SK-N-SH (cell line): ENCODE measurements at regions not wholly inside any gene's neighbourhood (a gene's known extent, or its start where the extent isn't known, plus 50 kb on each side); places are given as distances from the start of the nearest gene placed in this dataset.

ENCODE experiments used
- CTCF ChIA-PET: fragments of 300-600, 350-600 bp; formaldehyde crosslinking; extraction: SDS; loops from one replicate; lab custom pipeline; 2021; lab: Yijun Ruan, JAX
- POLR2A ChIA-PET: fragments of 350-600 bp; sonication (Branson Sonifier 250); formaldehyde crosslinking; extraction: SDS; loops from one replicate; lab custom pipeline; 2020; ENCODE audit warnings: antibody characterized with exemption, inconsistent platforms; lab: Yijun Ruan, JAX
- DNase-seq: peaks from one replicate; pipeline ENCODE4 v3.0.0; 2012
- H2AFZ ChIP-seq: fragments of 200-600 bp; sonication (generic); 2 replicates; pipeline ENCODE4 v1.8.1; 2016; ENCODE audit warnings: antibody characterized with exemption, mild to moderate bottlenecking, low read depth
- H3F3A ChIP-seq: fragments of 200-600 bp; sonication (generic); replicated peaks from 2 replicates; pipeline ENCODE3; 2016; ENCODE audit warnings: antibody characterized with exemption, mild to moderate bottlenecking; ENCODE audit not compliant: insufficient read depth
- H3K27ac ChIP-seq, 2 experiments: fragments of 200-500 bp in 1 of 2; fragments of 200-600 bp in 1 of 2; sonication (Bioruptor generic) in 1 of 2; sonication (generic), shearing (Covaris generic) in 1 of 2; 2 replicates each; pipeline versions ENCODE4 v1.5.1 to v1.6.1; 2014 to 2016; ENCODE audit warnings: low read depth in 2 of 2, inconsistent platforms in 1 of 2, low read length in 1 of 2, mild to moderate bottlenecking in 1 of 2, mixed read lengths in 1 of 2
- H3K27me3 ChIP-seq: fragments of 200-600 bp; sonication (generic), shearing (Covaris generic); 2 replicates; pipeline ENCODE4 v1.6.1; 2016; ENCODE audit warnings: mixed run types; ENCODE audit not compliant: insufficient read depth
- H3K36me3 ChIP-seq, 2 experiments: fragments of 200-500 bp in 1 of 2; fragments of 200-600 bp in 1 of 2; sonication (Bioruptor generic) in 1 of 2; sonication (generic) in 1 of 2; replicated peaks in 1 of 2; 2 replicates each; pipeline versions ENCODE3 to v1.5.1; 2014 to 2016; ENCODE audit warnings: low read length in 1 of 2, mild to moderate bottlenecking in 1 of 2; ENCODE audit not compliant: insufficient read depth in 2 of 2, control insufficient read depth in 1 of 2
- H3K4me1 ChIP-seq, 2 experiments: fragments of 200-500 bp in 1 of 2; fragments of 200-600 bp in 1 of 2; sonication (Bioruptor generic) in 1 of 2; sonication (generic), shearing (Covaris generic) in 1 of 2; 2 replicates each; pipeline versions ENCODE4 v1.5.1 to v1.6.1; 2014 to 2016; ENCODE audit warnings: low read depth in 1 of 2, low read length in 1 of 2, mixed run types in 1 of 2; ENCODE audit not compliant: insufficient read depth in 2 of 2, control insufficient read depth in 1 of 2
- H3K4me2 ChIP-seq: fragments of 200-600 bp; sonication (generic), shearing (Covaris generic); 2 replicates; pipeline ENCODE4 v1.6.1; 2017; ENCODE audit warnings: mixed run types
- H3K4me3 ChIP-seq, 2 experiments: fragments of 200-500 bp in 1 of 2; fragments of 200-600 bp in 1 of 2; sonication (Bioruptor generic) in 1 of 2; sonication (generic), shearing (Covaris generic) in 1 of 2; 2 replicates each; pipeline versions ENCODE4 v1.5.1 to v1.8.1; 2014 to 2016; ENCODE audit warnings: low read depth in 2 of 2, inconsistent platforms in 1 of 2, low read length in 1 of 2, mild to moderate bottlenecking in 1 of 2, mixed read lengths in 1 of 2, moderate library complexity in 1 of 2
- H3K79me2 ChIP-seq: fragments of 200-600 bp; sonication (generic); 2 replicates; pipeline ENCODE4 v1.8.1; 2017; ENCODE audit warnings: mild to moderate bottlenecking; ENCODE audit not compliant: insufficient read depth
- H3K9ac ChIP-seq: fragments of 200-600 bp; sonication (generic); 2 replicates; pipeline ENCODE4 v1.6.1; 2017; ENCODE audit warnings: mixed run types
- H3K9me2 ChIP-seq: fragments of 200-600 bp; sonication (generic); 2 replicates; pipeline ENCODE4 v1.6.1; 2017; ENCODE audit warnings: mixed run types
- H3K9me3 ChIP-seq: fragments of 200-600 bp; sonication (generic); 2 replicates; pipeline ENCODE4 v1.6.1; 2017; ENCODE audit warnings: mixed run types, mild to moderate bottlenecking, moderate library complexity
- H4K20me1 ChIP-seq: fragments of 200-600 bp; sonication (generic); 2 replicates; pipeline ENCODE4 v1.6.1; 2017; ENCODE audit warnings: mild to moderate bottlenecking, mixed run types; ENCODE audit not compliant: insufficient read depth
- CHD2 ChIP-seq: fragments of 150-350 bp; IDR thresholded peaks from 2 replicates; pipeline ENCODE4 v1.6.1; 2018; ENCODE audit warnings: low read length; ENCODE audit not compliant: partially characterized antibody
- ELF1 ChIP-seq: IDR thresholded peaks from 2 replicates; pipeline ENCODE4 v1.4.0; 2012
- FOSL2 ChIP-seq: IDR thresholded peaks from 2 replicates; pipeline ENCODE4 v1.4.0; 2012; ENCODE audit warnings: low read depth, mild to moderate bottlenecking, moderate library complexity, borderline replicate concordance
- GABPA ChIP-seq: IDR thresholded peaks from 2 replicates; pipeline ENCODE4 v1.4.0; 2012; ENCODE audit warnings: low read depth, mild to moderate bottlenecking
- GATA2 ChIP-seq: sonication (generic); formaldehyde crosslinking; IDR thresholded peaks from 2 replicates; pipeline ENCODE4 v1.5.0; 2020; ENCODE audit warnings: mild to moderate bottlenecking, missing genetic modification reagents
- RAD21 ChIP-seq: IDR thresholded peaks from 2 replicates; pipeline ENCODE4 v1.6.1; 2012; ENCODE audit warnings: mild to moderate bottlenecking, low read length
- SIN3A ChIP-seq: IDR thresholded peaks from 2 replicates; pipeline ENCODE4 v1.6.1; 2012; ENCODE audit warnings: low read depth, mild to moderate bottlenecking, low read length, moderate library complexity, borderline replicate concordance
- SMC3 ChIP-seq: IDR thresholded peaks from 2 replicates; pipeline ENCODE4 v1.6.1; 2012; ENCODE audit warnings: low read depth, low read length, improper control_type of control experiment
- TCF12 ChIP-seq: IDR thresholded peaks from 2 replicates; pipeline ENCODE4 v1.4.0; 2012
- YY1 ChIP-seq: IDR thresholded peaks from 2 replicates; pipeline ENCODE4 v1.4.0; 2012; ENCODE audit warnings: low read depth, mild to moderate bottlenecking
- WGBS: methylation state at CpG from one replicate; pipeline ENCODE4 v1.1.6; 2017; ENCODE audit warnings: low lambda C conversion rate; 5-methylcytosine and 5-hydroxymethylcytosine counted together
- TF ChIP-seq, protein P1 (sequence below): fragments of 150-350 bp; IDR thresholded peaks from 2 replicates; pipeline ENCODE4 v1.6.1; 2016; ENCODE audit warnings: mild to moderate bottlenecking, low read depth, low read length
- TF ChIP-seq, protein P2 (sequence below): fragments of 150-350 bp; IDR thresholded peaks from 2 replicates; pipeline ENCODE4 v1.6.1; 2017; ENCODE audit warnings: antibody characterized with exemption, low read length, low read depth, borderline replicate concordance
- TF ChIP-seq, protein P3 (sequence below): fragments of 200-600 bp; sonication (generic); IDR thresholded peaks from 2 replicates; pipeline ENCODE4 v1.6.1; 2017; ENCODE audit warnings: antibody characterized with exemption, mild to moderate bottlenecking, moderate library complexity

DNA sequence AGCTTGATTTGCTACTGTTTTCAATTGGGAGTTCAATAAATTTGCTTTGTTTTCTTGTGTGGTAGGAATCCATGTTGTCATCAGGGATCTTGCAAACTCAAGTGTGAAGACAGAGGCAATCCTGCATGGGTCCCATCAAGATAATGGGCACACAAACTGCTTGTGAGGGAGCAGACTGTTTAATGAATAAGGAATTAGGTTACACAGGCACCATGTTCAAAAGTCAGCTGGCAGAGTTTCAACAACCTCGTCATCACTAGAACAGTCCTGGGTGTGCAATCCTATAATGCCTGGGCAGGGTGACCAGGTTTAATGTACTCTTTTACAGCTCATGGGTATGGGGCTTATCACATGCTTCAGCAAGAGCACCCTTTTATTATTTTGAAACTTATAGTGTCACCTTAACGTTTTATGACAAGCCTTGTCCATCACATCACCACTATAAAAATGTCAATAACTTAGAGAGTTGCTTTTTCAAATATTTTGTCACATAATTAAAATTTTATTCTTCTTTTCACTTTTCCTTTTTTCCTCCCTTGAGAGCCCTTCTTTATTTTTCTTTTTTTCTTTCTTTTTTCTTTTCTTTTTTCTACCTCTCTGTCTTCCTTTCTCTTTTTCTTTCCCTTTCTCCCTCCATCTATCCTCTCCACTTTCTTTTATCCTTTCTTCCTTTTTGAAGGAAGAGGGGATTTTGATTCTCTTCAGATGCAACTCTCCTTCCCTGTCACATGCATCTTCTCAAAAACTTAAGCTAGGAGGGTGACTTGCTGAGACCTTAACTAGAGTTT lies 252.2 kb upstream of the ATP2B1 start (continued):
- TF ChIP-seq, protein P1, sequence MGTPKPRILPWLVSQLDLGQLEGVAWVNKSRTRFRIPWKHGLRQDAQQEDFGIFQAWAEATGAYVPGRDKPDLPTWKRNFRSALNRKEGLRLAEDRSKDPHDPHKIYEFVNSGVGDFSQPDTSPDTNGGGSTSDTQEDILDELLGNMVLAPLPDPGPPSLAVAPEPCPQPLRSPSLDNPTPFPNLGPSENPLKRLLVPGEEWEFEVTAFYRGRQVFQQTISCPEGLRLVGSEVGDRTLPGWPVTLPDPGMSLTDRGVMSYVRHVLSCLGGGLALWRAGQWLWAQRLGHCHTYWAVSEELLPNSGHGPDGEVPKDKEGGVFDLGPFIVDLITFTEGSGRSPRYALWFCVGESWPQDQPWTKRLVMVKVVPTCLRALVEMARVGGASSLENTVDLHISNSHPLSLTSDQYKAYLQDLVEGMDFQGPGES = no peak
- TF ChIP-seq YY1 (no peak), SIN3A (no peak), RAD21 (no peak), CHD2 (no peak), TCF12 (no peak), FOSL2 (no peak)
- TF ChIP-seq, protein P2, sequence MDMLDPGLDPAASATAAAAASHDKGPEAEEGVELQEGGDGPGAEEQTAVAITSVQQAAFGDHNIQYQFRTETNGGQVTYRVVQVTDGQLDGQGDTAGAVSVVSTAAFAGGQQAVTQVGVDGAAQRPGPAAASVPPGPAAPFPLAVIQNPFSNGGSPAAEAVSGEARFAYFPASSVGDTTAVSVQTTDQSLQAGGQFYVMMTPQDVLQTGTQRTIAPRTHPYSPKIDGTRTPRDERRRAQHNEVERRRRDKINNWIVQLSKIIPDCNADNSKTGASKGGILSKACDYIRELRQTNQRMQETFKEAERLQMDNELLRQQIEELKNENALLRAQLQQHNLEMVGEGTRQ = no peak
- TF ChIP-seq, protein P3, sequence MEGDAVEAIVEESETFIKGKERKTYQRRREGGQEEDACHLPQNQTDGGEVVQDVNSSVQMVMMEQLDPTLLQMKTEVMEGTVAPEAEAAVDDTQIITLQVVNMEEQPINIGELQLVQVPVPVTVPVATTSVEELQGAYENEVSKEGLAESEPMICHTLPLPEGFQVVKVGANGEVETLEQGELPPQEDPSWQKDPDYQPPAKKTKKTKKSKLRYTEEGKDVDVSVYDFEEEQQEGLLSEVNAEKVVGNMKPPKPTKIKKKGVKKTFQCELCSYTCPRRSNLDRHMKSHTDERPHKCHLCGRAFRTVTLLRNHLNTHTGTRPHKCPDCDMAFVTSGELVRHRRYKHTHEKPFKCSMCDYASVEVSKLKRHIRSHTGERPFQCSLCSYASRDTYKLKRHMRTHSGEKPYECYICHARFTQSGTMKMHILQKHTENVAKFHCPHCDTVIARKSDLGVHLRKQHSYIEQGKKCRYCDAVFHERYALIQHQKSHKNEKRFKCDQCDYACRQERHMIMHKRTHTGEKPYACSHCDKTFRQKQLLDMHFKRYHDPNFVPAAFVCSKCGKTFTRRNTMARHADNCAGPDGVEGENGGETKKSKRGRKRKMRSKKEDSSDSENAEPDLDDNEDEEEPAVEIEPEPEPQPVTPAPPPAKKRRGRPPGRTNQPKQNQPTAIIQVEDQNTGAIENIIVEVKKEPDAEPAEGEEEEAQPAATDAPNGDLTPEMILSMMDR = no peak

DNA sequence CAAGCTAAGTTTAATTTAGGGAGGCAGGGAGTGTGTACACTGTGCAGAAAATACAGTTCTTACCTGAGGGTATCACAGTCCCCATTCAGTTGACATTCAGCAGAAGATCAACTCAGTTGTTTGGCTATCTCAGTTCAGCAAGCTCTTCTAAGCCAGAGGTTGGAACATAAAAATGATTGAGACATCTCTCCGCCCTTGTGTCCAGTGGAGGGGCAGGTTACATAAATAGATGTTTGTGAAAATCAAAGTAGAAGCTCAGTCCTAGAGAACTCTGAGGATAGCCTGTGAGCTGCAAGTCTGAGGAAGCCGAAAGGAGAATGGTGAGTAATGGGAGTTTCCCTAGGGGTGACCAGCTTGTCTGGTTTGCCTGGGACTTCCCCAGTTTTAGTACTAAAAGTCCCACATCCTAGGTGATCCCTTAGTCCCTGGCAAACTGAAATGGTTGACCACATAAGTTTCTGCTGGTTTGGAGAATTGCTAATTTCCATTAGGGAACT lies 251.4 kb upstream of the ATP2B1 start:
- Histone ChIP-seq H3K27me3 (no peaks in the 10 kb centered on the region), H3F3A (no peaks in the 10 kb centered on the region), H3K4me1 (peaks cover 0 to 3% of the 10 kb centered on the region in 2 experiments; a peak in 3 of 4 replicates), H2AFZ (no peak overlapping the region; the same call in 1 of the 2 replicates), H3K27ac (no peak overlapping the region), H3K9ac (no peak overlapping the region), H3K79me2 (no peaks in the 10 kb centered on the region), H3K9me2 (no peaks in the 10 kb centered on the region)
- CTCF ChIA-PET = no interaction called here
- WGBS = 80% methylated on average over 2 of the region's 2 CpGs
- no peak for DNase-seq
- TF ChIP-seq SMC3 (no peak), GABPA (no peak), YY1 (no peak), ELF1 (no peak), GATA2 (CRISPR knock-in tag) (no peak)
- TF ChIP-seq, all 33 proteins: peak for 0
- Histone ChIP-seq H3K4me2 (no peak overlapping the region), H4K20me1 (no peaks in the 10 kb centered on the region), H3K9me3 (no peaks in the 10 kb centered on the region), H3K36me3 (no peaks in the 10 kb centered on the region), H3K4me3 (no peak overlapping the region)
- POLR2A ChIA-PET = no interaction called here
